Heart left ventricle (tissue), 13 donors: ENCODE measurements at regions not wholly inside any gene's neighbourhood (a gene's known extent, or its start where the extent isn't known, plus 50 kb on each side); places are given as distances from the start of the nearest gene placed in this dataset.

Source experiments
- CTCF ChIP-seq, 12 donors: fragments of 200-600 bp; sonication (generic) in 4 of 12; IDR thresholded peaks; one replicate each; pipeline versions ENCODE4 v1.5.0 to v1.8.0; 2018 to 2022; ENCODE audit warnings: antibody characterized with exemption in 12 of 12, mild to moderate bottlenecking in 5 of 12
- POLR2A ChIP-seq, 2 donors: fragments of 450-650 bp; IDR thresholded peaks; one replicate each; pipeline ENCODE4 v1.6.1; 2017; ENCODE audit warnings: antibody characterized with exemption in 2 of 2, mild to moderate bottlenecking in 2 of 2, moderate library complexity in 2 of 2
- donor health status: ischemic (EF 13 %, LVEDD 7.1; RV severe dilation, severe dysfunction).
- donor health status: DM: no; HTN: yes; CAD: no.
- donor health status: DM: no; HTN: no; CAD: no.
- donor health status: ischemic (EF 25% LVEDD 6.9; RV normal size, moderate dysfunction).
- donor health status: ischemic (EF 25% LVEDD 5.7; RV mildly dilated, moderate dysfunction).
- donor health status: ischemic (EF 35%, LVEDD 5.7; RV mildly dilated, moderate dysfunction).
- donor health status: nonischemic (EF 11% LVEDD 7.7; RV severe dilation, severe dysfunction).
- donor health status: DM: yes; HTN: yes; CAD: no.
- donor health status: PGD.
- donor health status: ischemic (EF 29% LVEDD 5.4; RV normal size, mild dysfunction).
- donor health status: nonischemic (EF 23%, LVEDD 6.1; RV moderate dilation, normal function).

- TF ChIP-seq CTCF (IDR thresholded peaks at IDR 0.05) (no peak), POLR2A (IDR thresholded peaks at IDR 0.05) (no peak)
These were observed 97.8 kb downstream of the BANF2 start for GRCh38 chr20:17797579-17797978.
